ENCODE measurements at regions not wholly inside any gene's neighbourhood (a gene's known extent, or its start where the extent isn't known, plus 50 kb on each side); places are given as distances from the start of the nearest gene placed in this dataset.
A peak's percentile ranks its signal among the peaks of the same experiment; 100 is the strongest.

DNA sequence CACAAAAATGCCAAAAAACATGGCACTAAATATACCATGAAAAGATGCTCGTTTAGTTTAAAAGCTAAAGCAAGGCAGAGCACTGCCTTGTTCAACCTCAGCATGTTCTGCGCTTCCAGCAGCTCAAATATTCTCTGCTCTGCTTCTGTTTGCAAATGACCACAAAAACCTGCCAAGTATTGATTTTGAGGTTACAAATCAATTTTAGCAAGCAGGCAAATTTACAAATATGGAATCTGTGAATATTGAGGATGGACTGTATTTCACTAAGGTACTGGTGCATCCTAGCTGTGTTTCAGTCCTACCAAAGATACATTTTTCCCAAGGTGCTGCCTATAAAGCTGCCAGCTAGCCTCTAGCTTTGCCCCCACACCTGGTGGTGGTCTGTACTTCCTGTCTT lies 449.9 kb downstream of the PREX1 start (continued):
- TF ChIP-seq, protein P1, sequence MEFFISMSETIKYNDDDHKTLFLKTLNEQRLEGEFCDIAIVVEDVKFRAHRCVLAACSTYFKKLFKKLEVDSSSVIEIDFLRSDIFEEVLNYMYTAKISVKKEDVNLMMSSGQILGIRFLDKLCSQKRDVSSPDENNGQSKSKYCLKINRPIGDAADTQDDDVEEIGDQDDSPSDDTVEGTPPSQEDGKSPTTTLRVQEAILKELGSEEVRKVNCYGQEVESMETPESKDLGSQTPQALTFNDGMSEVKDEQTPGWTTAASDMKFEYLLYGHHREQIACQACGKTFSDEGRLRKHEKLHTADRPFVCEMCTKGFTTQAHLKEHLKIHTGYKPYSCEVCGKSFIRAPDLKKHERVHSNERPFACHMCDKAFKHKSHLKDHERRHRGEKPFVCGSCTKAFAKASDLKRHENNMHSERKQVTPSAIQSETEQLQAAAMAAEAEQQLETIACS (CRISPR knock-in tag; IDR thresholded peaks at IDR 0.05) = no peak
- TF ChIP-seq, protein P2, sequence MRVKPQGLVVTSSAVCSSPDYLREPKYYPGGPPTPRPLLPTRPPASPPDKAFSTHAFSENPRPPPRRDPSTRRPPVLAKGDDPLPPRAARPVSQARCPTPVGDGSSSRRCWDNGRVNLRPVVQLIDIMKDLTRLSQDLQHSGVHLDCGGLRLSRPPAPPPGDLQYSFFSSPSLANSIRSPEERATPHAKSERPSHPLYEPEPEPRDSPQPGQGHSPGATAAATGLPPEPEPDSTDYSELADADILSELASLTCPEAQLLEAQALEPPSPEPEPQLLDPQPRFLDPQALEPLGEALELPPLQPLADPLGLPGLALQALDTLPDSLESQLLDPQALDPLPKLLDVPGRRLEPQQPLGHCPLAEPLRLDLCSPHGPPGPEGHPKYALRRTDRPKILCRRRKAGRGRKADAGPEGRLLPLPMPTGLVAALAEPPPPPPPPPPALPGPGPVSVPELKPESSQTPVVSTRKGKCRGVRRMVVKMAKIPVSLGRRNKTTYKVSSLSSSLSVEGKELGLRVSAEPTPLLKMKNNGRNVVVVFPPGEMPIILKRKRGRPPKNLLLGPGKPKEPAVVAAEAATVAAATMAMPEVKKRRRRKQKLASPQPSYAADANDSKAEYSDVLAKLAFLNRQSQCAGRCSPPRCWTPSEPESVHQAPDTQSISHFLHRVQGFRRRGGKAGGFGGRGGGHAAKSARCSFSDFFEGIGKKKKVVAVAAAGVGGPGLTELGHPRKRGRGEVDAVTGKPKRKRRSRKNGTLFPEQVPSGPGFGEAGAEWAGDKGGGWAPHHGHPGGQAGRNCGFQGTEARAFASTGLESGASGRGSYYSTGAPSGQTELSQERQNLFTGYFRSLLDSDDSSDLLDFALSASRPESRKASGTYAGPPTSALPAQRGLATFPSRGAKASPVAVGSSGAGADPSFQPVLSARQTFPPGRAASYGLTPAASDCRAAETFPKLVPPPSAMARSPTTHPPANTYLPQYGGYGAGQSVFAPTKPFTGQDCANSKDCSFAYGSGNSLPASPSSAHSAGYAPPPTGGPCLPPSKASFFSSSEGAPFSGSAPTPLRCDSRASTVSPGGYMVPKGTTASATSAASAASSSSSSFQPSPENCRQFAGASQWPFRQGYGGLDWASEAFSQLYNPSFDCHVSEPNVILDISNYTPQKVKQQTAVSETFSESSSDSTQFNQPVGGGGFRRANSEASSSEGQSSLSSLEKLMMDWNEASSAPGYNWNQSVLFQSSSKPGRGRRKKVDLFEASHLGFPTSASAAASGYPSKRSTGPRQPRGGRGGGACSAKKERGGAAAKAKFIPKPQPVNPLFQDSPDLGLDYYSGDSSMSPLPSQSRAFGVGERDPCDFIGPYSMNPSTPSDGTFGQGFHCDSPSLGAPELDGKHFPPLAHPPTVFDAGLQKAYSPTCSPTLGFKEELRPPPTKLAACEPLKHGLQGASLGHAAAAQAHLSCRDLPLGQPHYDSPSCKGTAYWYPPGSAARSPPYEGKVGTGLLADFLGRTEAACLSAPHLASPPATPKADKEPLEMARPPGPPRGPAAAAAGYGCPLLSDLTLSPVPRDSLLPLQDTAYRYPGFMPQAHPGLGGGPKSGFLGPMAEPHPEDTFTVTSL (CRISPR knock-in tag; IDR thresholded peaks at IDR 0.05; ENCODE audit: borderline replicate concordance) = peak; percentile 70; the same call in 1 of the 2 replicates
- TF ChIP-seq, protein P3, sequence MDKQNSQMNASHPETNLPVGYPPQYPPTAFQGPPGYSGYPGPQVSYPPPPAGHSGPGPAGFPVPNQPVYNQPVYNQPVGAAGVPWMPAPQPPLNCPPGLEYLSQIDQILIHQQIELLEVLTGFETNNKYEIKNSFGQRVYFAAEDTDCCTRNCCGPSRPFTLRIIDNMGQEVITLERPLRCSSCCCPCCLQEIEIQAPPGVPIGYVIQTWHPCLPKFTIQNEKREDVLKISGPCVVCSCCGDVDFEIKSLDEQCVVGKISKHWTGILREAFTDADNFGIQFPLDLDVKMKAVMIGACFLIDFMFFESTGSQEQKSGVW (CRISPR knock-in tag; IDR thresholded peaks at IDR 0.05; ENCODE audit: borderline replicate concordance) = no peak
- 0 out of 2 replicates have a peak, but pooled peaks have one; percentile 53 for TF ChIP-seq HOXA3 (CRISPR knock-in tag; IDR thresholded peaks at IDR 0.05)
- TF ChIP-seq HMGA1 (CRISPR knock-in tag; conservative IDR thresholded peaks at IDR 0.05) = no peak
- no peak for TF ChIP-seq TOE1 (CRISPR knock-in tag; IDR thresholded peaks at IDR 0.05)
- TF ChIP-seq TBX2 (CRISPR knock-in tag; IDR thresholded peaks at IDR 0.05; ENCODE audit: borderline replicate concordance) = no peak
- TF ChIP-seq, protein P4, sequence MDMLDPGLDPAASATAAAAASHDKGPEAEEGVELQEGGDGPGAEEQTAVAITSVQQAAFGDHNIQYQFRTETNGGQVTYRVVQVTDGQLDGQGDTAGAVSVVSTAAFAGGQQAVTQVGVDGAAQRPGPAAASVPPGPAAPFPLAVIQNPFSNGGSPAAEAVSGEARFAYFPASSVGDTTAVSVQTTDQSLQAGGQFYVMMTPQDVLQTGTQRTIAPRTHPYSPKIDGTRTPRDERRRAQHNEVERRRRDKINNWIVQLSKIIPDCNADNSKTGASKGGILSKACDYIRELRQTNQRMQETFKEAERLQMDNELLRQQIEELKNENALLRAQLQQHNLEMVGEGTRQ (IDR thresholded peaks at IDR 0.05; ENCODE audit: low read depth, low read length) = no peak
- TF ChIP-seq, protein P4 (CRISPR knock-in tag; IDR thresholded peaks at IDR 0.05; ENCODE audit: borderline replicate concordance) = no peak
- no peak for TF ChIP-seq DNMT3B (CRISPR knock-in tag; conservative IDR thresholded peaks at IDR 0.05)
- 0 out of 2 replicates have a peak, but pooled peaks have one; percentile 45 for TF ChIP-seq POGZ (CRISPR knock-in tag; IDR thresholded peaks at IDR 0.05)
- no peak for TF ChIP-seq RAD21 (CRISPR knock-in tag; IDR thresholded peaks at IDR 0.05)
- TF ChIP-seq, protein P5, sequence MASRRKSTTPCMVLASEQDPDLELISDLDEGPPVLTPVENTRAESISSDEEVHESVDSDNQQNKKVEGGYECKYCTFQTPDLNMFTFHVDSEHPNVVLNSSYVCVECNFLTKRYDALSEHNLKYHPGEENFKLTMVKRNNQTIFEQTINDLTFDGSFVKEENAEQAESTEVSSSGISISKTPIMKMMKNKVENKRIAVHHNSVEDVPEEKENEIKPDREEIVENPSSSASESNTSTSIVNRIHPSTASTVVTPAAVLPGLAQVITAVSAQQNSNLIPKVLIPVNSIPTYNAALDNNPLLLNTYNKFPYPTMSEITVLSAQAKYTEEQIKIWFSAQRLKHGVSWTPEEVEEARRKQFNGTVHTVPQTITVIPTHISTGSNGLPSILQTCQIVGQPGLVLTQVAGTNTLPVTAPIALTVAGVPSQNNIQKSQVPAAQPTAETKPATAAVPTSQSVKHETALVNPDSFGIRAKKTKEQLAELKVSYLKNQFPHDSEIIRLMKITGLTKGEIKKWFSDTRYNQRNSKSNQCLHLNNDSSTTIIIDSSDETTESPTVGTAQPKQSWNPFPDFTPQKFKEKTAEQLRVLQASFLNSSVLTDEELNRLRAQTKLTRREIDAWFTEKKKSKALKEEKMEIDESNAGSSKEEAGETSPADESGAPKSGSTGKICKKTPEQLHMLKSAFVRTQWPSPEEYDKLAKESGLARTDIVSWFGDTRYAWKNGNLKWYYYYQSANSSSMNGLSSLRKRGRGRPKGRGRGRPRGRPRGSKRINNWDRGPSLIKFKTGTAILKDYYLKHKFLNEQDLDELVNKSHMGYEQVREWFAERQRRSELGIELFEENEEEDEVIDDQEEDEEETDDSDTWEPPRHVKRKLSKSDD (CRISPR knock-in tag; IDR thresholded peaks at IDR 0.05; ENCODE audit: low read depth) = 0 out of 2 replicates have a peak, but pooled peaks have one; percentile 51
- TF ChIP-seq ZNF350 (CRISPR knock-in tag; IDR thresholded peaks at IDR 0.05; ENCODE audit: borderline replicate concordance, low read depth) = no peak
- 0 out of 2 replicates have a peak, but pooled peaks have one; percentile 47 for TF ChIP-seq BHLHE40 (IDR thresholded peaks at IDR 0.05; ENCODE audit: low read length)
